ENCODE measurements at regions not wholly inside any gene's neighbourhood (a gene's known extent, or its start where the extent isn't known, plus 50 kb on each side); places are given as distances from the start of the nearest gene placed in this dataset.
"Not testable (repeated sequence)": the region's sequence is repeated elsewhere in the genome, so short reads cannot be mapped to it uniquely, and the experiment has no call there.

DNA sequence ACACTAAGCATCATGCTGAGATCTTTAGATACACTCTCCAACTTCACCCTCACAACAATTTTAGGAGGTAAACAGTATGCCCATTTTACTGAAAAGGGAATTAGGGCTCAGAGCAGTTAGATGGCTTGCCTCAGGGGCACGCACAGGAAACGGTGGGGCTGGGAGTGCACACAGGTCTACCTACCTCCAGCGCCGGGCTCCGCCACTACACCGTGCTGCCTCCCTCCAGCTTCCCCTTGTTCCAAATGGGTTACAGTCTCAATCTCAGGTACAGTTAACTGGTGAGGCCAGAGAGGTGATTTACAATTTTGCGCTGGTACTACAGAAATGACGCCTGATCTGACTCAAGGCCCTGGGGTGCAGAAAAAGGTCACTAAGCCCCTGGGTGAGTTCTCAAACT is 142.0 kb downstream of the NOC3L start:
- DNase-seq (ENCODE audit: low read depth in 4 of 4, low spot score in 1 of 4), result no peak

DNA sequence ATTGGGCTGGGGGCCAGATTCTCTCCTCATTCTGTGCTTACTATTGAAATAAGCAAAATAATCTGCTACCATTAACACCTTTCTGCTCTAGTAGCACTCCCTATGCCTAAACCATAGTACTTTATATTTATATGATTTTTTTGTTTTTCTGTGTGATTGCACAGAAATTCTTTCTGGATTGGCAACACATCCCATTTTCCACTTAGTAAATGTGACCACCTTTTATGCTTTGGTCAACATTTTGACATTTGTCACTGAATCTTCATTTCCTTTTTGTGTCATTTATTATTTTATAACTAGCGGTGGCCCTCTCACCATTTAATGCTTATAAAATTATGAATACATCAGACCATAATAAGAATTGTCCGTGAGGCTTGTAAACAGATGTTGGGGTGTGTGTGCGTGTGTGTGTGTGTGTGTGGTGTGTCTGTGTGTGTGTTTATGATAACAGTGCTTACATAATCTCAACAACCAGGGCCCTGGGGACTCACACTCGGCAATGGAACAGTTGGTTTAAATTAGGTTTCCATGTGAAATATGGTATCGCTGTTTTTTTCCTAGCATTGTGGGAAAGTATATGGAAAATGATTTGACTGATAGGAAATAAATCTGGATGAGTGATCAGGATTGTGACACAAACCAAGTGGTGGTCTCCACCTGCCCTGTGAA is 138.9 kb downstream of the NOC3L start:
- no peak for DNase-seq (ENCODE audit: low read depth in 4 of 4, low spot score in 1 of 4)

GRCh38 chr10:94224656-94225055 is 138.1 kb downstream of the NOC3L start:
- DNase-seq (ENCODE audit: low read depth in 4 of 4, low spot score in 1 of 4), result no peak

GRCh38 chr10:94225589-94225988 is 137.2 kb downstream of the NOC3L start:
- DNase-seq (ENCODE audit: low read depth in 4 of 4, low spot score in 1 of 4), result no peak

DNA sequence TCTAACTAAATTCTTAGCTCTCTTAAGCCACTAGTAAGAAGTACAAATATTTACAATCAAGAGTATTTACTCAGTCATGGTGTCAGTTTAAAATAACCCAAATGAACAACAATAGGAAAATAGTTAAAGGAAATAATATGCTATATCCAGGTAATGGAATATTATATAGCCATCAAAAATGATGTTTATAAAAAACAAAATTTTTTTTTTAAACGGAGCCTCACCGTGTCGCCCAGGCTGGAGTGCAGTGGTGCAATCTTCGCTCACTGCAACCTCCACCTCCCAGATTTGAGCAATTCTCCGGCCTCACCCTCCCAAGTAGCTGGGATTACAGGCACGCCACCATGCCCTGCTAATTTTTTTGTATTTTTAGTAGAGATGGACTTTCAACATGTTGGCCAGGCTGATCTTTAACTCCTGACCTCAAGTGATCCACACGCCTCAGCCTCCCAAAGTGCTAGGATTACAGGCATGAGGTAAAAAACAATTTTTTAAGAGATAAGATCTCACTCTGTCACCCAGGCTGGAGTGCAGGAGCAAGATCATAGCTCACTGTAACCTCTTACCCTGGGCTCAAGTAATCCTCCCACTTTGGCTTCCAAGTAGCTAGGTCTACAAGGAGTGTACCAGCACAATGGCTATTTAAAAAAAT is 132.5 kb downstream of the NOC3L start:
- DNase-seq (ENCODE audit: low read depth in 4 of 4, low spot score in 1 of 4), result no peak

DNA sequence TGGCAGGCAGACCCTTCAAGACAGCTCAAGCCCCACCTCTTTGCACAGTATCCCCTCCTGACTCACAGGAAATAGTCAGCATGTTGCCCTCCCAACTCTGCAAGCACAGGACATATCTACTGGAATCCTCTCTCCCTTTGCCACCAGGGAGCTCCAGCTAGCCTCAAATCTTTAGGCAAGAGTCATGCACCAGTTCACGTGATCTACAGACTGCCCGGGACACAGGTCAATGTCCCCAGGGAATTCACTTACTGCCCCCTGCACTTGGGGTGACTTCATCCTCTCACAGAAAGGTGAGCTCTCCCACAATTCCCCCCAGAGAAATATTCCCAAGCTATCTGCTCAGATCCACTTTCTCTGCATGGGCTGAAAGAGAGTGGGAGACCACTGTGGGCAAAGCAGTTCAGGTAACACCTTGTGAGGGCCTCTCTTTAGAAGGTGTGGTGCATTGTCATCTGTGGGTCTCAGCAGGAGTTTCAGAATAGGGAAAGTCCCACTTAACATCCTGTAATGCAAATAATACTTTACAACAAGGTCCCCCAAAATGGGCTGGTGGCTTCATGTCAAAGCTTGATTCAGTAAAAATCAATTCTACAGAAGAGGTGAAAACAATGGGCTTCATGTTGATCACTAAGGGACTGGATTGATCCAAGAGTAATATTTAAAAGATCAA is 129.9 kb downstream of the NOC3L start:
- no peak for DNase-seq (ENCODE audit: low read depth in 4 of 4, low spot score in 1 of 4)

DNA sequence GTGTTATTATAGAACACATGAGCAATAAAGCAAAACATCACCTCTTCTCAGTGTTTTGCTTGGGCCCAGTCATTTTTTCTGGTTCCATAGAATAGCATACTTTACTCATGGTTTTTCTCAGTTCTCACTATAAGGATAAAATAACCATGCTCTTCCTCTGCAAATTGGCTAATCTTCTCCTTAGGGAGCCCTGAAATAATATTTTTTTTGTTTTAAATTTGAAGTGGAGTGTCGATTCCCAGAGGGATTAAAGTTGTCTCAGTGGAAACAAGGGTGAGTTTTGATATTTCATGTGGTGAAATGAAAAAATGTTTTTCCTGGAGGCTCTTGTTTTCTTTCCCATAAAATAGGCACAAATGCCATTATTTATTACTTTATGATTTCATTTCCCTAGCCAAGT is 127.3 kb downstream of the NOC3L start:
- no peak for DNase-seq (ENCODE audit: low read depth in 4 of 4, low spot score in 1 of 4)

GRCh38 chr10:94238006-94238617 is 124.6 kb downstream of the NOC3L start:
- no peak for DNase-seq (ENCODE audit: low read depth in 4 of 4, low spot score in 1 of 4)

DNA sequence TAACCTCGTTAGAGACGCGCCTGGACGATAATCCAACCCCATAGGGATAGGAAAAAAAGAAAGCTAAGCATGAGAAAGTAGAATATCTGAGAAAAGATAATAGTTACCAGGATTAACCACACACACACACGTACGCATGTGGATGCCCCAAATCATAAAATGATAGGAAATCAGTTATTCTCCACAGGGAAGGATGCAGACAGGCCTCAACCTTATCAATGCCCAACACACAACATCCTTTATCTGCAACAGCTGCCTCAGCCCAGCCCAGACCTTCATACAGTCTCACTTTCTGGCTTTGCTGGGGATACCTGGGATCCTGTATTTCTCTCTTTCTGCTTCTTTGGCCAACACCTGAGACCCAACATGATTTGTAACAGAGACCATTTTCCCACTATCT is 123.0 kb downstream of the NOC3L start:
- no peak for DNase-seq (ENCODE audit: low read depth in 4 of 4, low spot score in 1 of 4)

DNA sequence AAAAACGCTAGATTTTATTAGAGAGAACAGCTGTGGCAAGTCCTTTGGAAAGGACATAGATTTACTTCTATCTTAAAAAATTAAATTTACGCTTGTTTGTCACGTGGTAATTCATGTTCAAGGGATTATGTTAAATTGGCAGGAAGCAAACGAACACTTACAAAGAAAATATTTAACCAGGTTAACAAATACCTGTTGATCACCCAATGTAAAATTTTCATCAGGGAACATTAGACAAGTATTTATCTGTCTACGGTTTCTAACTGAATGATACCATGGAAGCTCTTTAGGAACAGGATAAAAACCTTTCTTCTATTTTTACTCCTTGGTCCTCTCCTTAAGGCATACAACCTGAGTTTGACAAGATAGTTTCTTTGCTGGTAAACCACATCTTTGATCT is 122.2 kb downstream of the NOC3L start:
- DNase-seq (ENCODE audit: low read depth in 4 of 4, low spot score in 1 of 4), result no peak

- DNase-seq (ENCODE audit: low read depth in 4 of 4, low spot score in 1 of 4), result no peak
Observed at GRCh38 chr10:94240901-94241300, 121.8 kb downstream of the NOC3L start.

GRCh38 chr10:94251098-94251497 is 111.6 kb downstream of the NOC3L start:
- no peak for DNase-seq (ENCODE audit: low read depth in 4 of 4, low spot score in 1 of 4)

- no peak for DNase-seq (ENCODE audit: low read depth in 4 of 4, low spot score in 1 of 4)
Observed at GRCh38 chr10:94251568-94251967, 111.2 kb downstream of the NOC3L start.

DNA sequence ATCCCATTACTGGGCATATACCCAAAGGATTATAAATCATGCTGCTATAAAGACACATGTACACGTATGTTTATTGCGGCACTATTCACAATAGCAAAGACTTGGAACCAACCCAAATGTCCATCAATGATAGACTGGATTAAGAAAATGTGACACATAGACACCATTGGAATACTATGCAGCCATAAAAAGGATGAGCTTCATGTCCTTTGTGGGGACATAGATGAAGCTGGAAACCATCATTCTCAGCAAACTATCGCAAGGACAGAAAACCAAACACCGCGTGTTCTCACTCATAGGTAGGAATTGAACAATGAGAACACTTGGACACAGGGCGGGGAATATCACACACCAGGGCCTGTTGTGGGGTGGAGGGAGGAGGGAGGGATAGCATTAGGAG is 105.3 kb downstream of the NOC3L start:
- not testable (repeated sequence) for DNase-seq (ENCODE audit: low read depth in 4 of 4, low spot score in 1 of 4)

DNA sequence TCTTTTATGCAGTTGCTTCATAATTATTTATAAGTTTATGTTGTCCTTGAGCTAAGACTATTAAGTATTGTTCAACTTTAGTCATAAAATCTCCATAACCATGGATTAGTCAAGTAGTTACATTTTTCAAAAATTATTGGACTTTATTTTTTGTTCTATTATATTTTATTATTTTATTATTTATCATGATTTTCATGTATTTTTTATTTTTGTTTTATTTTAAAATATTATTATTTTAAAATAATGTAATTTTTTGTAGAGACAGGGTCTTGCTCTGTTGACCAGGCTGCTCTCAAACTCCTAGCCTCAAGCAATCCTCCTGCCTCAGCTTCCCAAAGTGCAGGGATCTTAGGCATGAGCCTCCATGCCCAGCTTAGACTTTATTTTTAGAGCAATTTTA is 102.3 kb downstream of the NOC3L start:
- DNase-seq (ENCODE audit: low read depth in 4 of 4, low spot score in 1 of 4), result no peak

- no peak for DNase-seq (ENCODE audit: low read depth in 4 of 4, low spot score in 1 of 4)
Observed at GRCh38 chr10:94264085-94264484, 98.7 kb downstream of the NOC3L start.

DNA sequence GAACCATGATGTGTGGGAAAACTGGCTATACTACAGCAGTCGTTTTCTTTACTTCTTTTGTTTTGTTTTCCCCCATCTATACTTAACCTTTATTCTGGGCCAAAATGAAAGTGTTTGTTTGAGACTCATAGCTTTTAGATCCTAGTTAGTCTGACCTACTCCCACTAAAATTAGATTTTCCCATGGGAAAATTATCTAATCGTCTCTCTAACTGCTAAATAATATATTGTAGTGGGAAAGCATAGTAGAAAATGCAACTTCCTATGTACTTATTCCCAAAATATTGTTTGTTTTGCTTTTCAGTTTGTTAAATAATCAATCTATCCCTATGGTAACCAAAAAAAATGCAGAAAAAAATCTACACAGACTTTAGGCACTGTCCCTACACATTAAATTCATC is 96.6 kb downstream of the NOC3L start:
- DNase-seq (ENCODE audit: low read depth in 4 of 4, low spot score in 1 of 4), result no peak

DNA sequence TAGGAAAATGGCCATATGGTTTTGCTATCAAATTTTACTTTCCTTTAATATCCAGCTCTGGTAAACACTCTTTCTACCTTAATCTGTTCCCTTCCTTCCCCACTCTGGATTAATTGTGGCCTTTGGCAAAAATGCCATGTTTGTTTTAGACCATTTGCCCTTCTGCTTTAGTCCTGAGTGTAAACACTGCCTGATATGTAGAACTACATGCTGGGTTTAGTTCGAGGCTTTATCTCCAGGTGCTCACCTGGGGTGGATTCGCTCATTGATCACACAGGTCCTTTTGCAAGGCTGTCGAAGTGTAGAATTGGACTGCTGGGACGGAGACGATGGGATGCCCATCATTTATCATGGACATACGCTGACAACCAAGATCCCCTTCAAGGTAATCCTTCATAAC is 94.1 kb downstream of the NOC3L start:
- no peak for DNase-seq (ENCODE audit: low read depth in 4 of 4, low spot score in 1 of 4)

GRCh38 chr10:94274142-94274787 is 88.5 kb downstream of the NOC3L start:
- no peak for DNase-seq (ENCODE audit: low read depth in 4 of 4, low spot score in 1 of 4)

DNA sequence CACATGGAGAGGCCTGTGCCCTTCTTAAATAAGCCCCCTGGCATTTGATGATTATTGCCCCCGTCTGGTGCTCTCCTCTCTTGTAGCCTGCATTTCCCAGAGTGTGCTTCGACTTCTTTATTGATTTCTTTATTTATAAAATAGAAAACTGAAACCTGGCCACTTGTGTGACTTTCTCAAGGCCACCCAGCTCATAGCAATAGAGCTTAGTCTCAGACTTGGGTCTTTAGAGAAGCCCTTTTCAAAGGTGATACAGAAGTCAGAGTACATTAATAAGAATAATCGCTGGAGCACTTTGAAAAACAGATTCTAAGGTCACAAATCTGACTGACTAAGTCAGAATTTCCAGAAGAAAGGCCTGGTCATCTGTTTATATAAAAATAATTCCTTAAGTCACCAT is 86.6 kb downstream of the NOC3L start:
- no peak for DNase-seq (ENCODE audit: low read depth in 4 of 4, low spot score in 1 of 4)

DNA sequence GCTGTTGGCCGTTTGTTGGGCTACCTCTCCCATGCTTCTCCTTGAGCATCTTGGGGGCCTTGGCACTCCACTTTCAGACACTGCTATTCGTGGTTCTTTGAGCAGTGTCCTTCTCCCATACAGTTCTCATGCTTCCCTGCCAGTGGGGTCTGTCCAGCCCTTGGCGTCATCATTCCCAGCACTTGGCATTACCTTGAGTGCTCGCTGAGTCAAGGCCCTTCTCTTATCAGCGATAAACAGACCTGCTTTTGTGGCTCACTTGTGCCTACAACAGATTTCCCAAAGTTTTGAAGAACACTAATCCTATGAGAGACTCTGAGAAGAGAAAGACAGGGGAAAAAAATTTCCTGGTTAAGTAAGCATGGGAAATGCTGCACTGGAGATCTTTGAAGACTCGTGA is 85.3 kb downstream of the NOC3L start:
- DNase-seq (ENCODE audit: low read depth in 4 of 4, low spot score in 1 of 4), result no peak
